SH-SY5Y (cell line): ENCODE measurements at regions not wholly inside any gene's neighbourhood (a gene's known extent, or its start where the extent isn't known, plus 50 kb on each side); places are given as distances from the start of the nearest gene placed in this dataset.

ENCODE experiments used
- GATA2 ChIP-seq: IDR thresholded peaks from 2 replicates; pipeline ENCODE4 v1.6.1; 2011; ENCODE audit warnings: mild to moderate bottlenecking, low read depth, low read length
- GATA3 ChIP-seq: IDR thresholded peaks from 2 replicates; pipeline ENCODE4 v1.6.1; 2011; ENCODE audit warnings: low read depth, mild to moderate bottlenecking, low read length, moderate library complexity

- no peak for TF ChIP-seq GATA2
- TF ChIP-seq GATA3, result no peak
Measured at GRCh38 chr5:40453689-40454088, 226.0 kb upstream of the PTGER4 start.
